ENCODE measurements at regions not wholly inside any gene's neighbourhood (a gene's known extent, or its start where the extent isn't known, plus 50 kb on each side); places are given as distances from the start of the nearest gene placed in this dataset.

DNA sequence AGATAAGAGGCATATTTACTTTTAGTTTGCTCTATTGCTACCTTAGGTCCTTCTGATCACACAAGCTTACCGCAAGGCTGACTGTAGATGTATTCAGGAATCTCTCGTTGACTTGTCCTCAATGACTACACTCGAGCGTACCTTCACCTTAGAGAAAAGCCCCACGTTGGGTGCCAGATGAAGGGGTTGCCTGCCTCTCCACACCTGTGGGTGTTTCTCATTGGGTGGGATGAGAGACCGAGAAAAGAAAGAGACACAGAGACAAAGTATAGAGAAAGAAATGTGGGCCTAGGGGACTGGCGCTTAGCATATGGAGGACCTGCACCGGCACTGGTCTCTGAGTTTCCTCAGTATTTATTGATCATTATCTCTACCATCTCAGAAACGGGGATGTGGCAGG, 51.8 kb downstream of the ASCL4 start:
- Mint-ChIP-seq H3K9me3 (peaks cover 32% of the 10 kb centered on the region), H3K36me3 (no peaks in the 10 kb centered on the region), H3K4me1 (ENCODE audit: low read depth) (no peaks in the 10 kb centered on the region), H3K27me3 (peaks cover 11% of the 10 kb centered on the region), H3K4me3 (no peak overlapping the region), H3K27ac (no peak overlapping the region)
- no peak for DNase-seq
- CTCF ChIA-PET: no interaction called here
- intact Hi-C loops (cut with micrococcal nuclease): no loop called here
- POLR2A ChIA-PET: no interaction called here

DNA sequence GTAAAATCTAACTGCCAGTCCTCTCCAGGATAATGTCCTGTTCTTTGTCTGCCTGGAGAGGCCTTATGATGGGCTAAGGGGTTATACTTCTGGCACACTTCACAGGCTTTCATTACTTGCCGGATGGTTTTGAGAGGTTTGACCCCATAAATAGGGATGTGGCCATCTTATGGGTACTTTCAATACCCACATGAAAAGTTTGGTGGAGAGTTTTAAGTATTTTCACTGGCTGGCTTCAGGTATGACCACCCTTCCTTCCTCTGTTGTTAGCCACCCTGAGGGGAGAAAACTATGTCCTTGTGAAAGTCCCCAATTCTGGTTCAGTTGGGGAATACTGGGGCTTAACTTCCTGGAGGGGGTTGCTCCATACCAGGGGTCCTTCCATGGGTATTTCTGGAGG, 54.8 kb downstream of the ASCL4 start:
- no peaks in the 10 kb centered on the region for H3K36me3 Mint-ChIP-seq
- ChIA-PET POLR2A (no interaction called here), CTCF (no interaction called here)
- DNase-seq: no peak
- no peaks in the 10 kb centered on the region for H3K4me1 Mint-ChIP-seq (ENCODE audit: low read depth)
- H3K9me3 Mint-ChIP-seq: peaks cover 32% of the 10 kb centered on the region
- no peak overlapping the region for H3K27ac Mint-ChIP-seq
- H3K27me3 Mint-ChIP-seq: peaks cover 4% of the 10 kb centered on the region
- intact Hi-C loops (cut with micrococcal nuclease): no loop called here
- H3K4me3 Mint-ChIP-seq: no peak overlapping the region

DNA sequence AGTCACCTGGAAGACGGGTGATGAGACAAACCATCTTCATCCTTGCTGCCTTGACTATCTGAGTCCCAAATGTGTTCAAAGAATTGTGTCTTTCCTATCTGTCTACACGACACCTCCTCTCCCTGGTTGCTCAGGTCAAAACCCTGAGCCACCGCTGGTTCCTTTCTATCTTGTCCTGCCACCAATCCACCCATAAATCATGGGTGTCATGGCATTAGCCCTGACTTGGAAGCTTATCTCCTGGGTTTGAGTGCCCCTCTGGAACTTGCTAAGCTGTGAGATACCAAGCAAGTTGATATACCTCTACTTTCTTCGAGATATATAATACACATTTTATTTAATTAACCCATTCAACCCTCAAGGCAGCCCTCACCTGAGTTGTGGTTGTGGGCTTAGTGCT, 57.9 kb downstream of the ASCL4 start:
- no peak overlapping the region for H3K4me3 Mint-ChIP-seq
- H3K27ac Mint-ChIP-seq: no peak overlapping the region
- POLR2A ChIA-PET: no interaction called here
- peaks cover 9% of the 10 kb centered on the region for H3K9me3 Mint-ChIP-seq
- intact Hi-C loops (cut with micrococcal nuclease): no loop called here
- no peaks in the 10 kb centered on the region for H3K36me3 Mint-ChIP-seq
- CTCF ChIA-PET: no interaction called here
- H3K4me1 Mint-ChIP-seq (ENCODE audit: low read depth): no peaks in the 10 kb centered on the region
- H3K27me3 Mint-ChIP-seq: peaks cover 5% of the 10 kb centered on the region
- DNase-seq: no peak

DNA sequence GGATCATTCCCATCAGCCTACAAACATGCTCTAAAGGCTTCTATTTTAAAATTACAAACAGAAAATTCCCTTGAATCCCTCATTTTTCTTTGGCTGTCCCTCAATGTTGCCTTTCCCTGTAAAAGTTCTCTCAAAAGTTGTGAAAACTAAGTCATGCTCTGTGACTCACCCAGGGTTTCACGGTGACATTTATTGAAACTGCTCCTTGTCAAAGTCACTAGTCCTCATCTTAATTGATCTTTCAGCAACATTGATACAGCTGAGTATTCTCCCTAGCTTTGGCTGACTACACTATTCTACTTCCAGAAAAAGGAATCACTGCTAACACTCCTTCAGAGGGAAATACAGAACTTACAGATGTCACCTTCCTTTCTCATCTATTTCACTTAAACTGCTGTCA, 65.7 kb downstream of the ASCL4 start:
- no peaks in the 10 kb centered on the region for H3K9me3 Mint-ChIP-seq
- POLR2A ChIA-PET: no interaction called here
- no peaks in the 10 kb centered on the region for H3K36me3 Mint-ChIP-seq
- CTCF ChIA-PET: no interaction called here
- intact Hi-C loops (cut with micrococcal nuclease): no loop called here
- peaks cover 17% of the 10 kb centered on the region for H3K27me3 Mint-ChIP-seq
- no peak overlapping the region for H3K4me3 Mint-ChIP-seq
- DNase-seq: no peak
- peaks cover 9% of the 10 kb centered on the region for H3K4me1 Mint-ChIP-seq (ENCODE audit: low read depth)
- H3K27ac Mint-ChIP-seq: no peak overlapping the region

GRCh38 chr12:107843351-107844311, 69.1 kb downstream of the ASCL4 start:
- Mint-ChIP-seq H3K36me3 (no peaks in the 10 kb centered on the region), H3K27ac (no peak overlapping the region), H3K4me3 (no peak overlapping the region), H3K27me3 (peaks cover 32% of the 10 kb centered on the region), H3K4me1 (ENCODE audit: low read depth) (peaks cover 9% of the 10 kb centered on the region), H3K9me3 (no peaks in the 10 kb centered on the region)
- intact Hi-C loops (cut with micrococcal nuclease): no loop called here
- ChIA-PET CTCF (no interaction called here), POLR2A (no interaction called here)
- DNase-seq: no peak

- H3K27me3 Mint-ChIP-seq: peaks cover 37% of the 10 kb centered on the region
- CTCF ChIA-PET: no interaction called here
- POLR2A ChIA-PET: no interaction called here
- no peak overlapping the region for H3K4me3 Mint-ChIP-seq
- no peaks in the 10 kb centered on the region for H3K9me3 Mint-ChIP-seq
- H3K27ac Mint-ChIP-seq: no peak overlapping the region
- intact Hi-C loops (cut with micrococcal nuclease): no loop called here
- H3K36me3 Mint-ChIP-seq: no peaks in the 10 kb centered on the region
- peaks cover 9% of the 10 kb centered on the region for H3K4me1 Mint-ChIP-seq (ENCODE audit: low read depth)
- no peak for DNase-seq
Measured at GRCh38 chr12:107844312-107844921, 69.9 kb downstream of the ASCL4 start.

DNA sequence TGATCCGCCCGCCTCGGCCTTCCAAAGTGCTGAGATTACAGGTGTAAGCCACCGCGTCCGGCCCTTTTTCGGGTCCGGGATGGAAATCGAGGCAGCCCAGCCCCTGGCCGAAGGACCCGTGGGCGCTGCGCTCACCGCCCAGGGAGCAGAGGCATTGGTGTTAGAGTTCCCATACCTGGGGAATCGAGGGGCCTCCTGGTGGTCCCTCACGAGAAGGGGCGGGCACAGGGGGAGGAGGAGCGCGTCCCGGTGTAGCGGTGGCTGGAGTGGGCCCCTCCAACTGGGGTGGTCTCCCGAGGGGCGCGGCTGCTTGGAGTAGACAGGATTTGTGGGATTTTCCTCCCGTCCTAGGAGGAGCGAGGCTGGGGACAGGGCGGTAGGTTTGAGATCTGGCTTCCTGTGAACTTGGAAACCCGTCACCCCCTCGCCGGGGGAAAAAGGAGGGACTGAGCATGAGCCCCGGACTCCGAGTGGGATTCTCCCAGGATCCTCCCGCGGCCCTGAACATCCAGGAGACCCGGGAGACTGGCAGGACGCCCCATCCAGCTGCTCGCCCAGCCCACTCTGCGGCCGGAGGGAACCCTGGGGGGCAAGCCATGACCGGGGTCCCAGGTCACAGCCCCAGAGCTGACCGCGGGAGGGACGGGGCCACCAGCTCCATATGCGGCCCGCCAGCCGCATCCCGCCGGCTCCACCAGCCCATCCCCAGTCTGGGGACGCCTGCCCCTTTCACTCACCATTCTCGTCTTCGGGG, 70.9 kb downstream of the ASCL4 start:
- H3K27ac Mint-ChIP-seq: no peak overlapping the region
- peaks cover 5% of the 10 kb centered on the region for H3K4me1 Mint-ChIP-seq (ENCODE audit: low read depth)
- DNase-seq: no peak
- H3K36me3 Mint-ChIP-seq: no peaks in the 10 kb centered on the region
- intact Hi-C loops (cut with micrococcal nuclease): no loop called here
- H3K4me3 Mint-ChIP-seq: no peak overlapping the region
- POLR2A ChIA-PET: no interaction called here
- no peaks in the 10 kb centered on the region for H3K9me3 Mint-ChIP-seq
- peaks cover 37% of the 10 kb centered on the region for H3K27me3 Mint-ChIP-seq
- CTCF ChIA-PET: no interaction called here

DNA sequence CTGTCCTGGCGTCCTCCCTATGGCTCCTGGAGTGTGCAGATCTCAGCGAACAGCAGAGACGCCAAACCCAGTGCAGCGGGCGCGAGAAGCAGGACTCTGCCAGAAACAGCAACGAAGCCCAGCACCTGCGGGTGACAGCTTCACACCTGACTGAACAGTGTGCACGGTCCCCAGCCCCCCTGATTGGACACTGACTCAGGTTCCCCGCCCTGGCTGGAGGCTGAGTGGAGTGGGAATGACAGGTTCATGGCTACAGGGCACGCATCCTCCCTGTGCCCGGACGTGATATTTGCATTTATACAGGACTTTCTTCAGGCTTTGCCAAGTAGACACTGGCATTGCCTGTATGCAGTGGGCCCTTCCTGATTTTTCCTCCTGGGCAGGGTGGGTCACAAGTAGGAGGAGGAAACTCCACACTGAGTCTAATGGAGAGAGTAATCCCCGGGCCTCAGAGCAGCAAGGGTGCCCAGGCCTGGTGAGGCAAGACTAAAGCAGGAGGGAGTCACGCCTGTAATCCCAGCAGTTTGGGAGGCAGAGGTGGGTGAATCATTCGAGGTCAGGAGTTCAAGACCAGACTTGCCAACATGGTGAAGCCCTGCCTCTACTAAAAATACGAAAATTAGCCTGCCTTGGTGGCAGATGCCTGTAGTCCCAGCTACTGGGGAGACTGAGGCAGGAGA, 71.6 kb downstream of the ASCL4 start:
- intact Hi-C loops (cut with micrococcal nuclease): no loop called here
- POLR2A ChIA-PET: no interaction called here
- DNase-seq: no peak
- Mint-ChIP-seq H3K27me3 (peaks cover 35% of the 10 kb centered on the region), H3K4me1 (ENCODE audit: low read depth) (peaks cover 4% of the 10 kb centered on the region), H3K27ac (no peak overlapping the region), H3K4me3 (no peak overlapping the region), H3K9me3 (no peaks in the 10 kb centered on the region), H3K36me3 (no peaks in the 10 kb centered on the region)
- CTCF ChIA-PET: no interaction called here

- POLR2A ChIA-PET: no interaction called here
- peaks cover 4% of the 10 kb centered on the region for H3K4me1 Mint-ChIP-seq (ENCODE audit: low read depth)
- intact Hi-C loops (cut with micrococcal nuclease): no loop called here
- no peak overlapping the region for H3K27ac Mint-ChIP-seq
- no peaks in the 10 kb centered on the region for H3K36me3 Mint-ChIP-seq
- peaks cover 36% of the 10 kb centered on the region for H3K27me3 Mint-ChIP-seq
- no peak overlapping the region for H3K4me3 Mint-ChIP-seq
- DNase-seq: no peak
- H3K9me3 Mint-ChIP-seq: no peaks in the 10 kb centered on the region
- CTCF ChIA-PET: interaction anchor here (0.9 to 1.0 kb wide), 2 partner anchors 38 to 65 kb away, joined by 3 read pairs; no protein-coding TSS in a partner anchor
Measured at GRCh38 chr12:107847430-107847829, 72.9 kb downstream of the ASCL4 start.

GRCh38 chr12:107847830-107848229, 73.3 kb downstream of the ASCL4 start:
- ChIA-PET CTCF (interaction anchor here (0.9 to 1.0 kb wide), 2 partner anchors 37 to 65 kb away, joined by 3 read pairs; no protein-coding TSS in a partner anchor), POLR2A (no interaction called here)
- H3K27me3 Mint-ChIP-seq: peaks cover 36% of the 10 kb centered on the region
- H3K4me1 Mint-ChIP-seq (ENCODE audit: low read depth): peaks cover 4% of the 10 kb centered on the region
- H3K4me3 Mint-ChIP-seq: no peak overlapping the region
- no peak for DNase-seq
- H3K27ac Mint-ChIP-seq: no peak overlapping the region
- no peaks in the 10 kb centered on the region for H3K9me3 Mint-ChIP-seq
- no peaks in the 10 kb centered on the region for H3K36me3 Mint-ChIP-seq
- intact Hi-C loops (cut with micrococcal nuclease): no loop called here

DNA sequence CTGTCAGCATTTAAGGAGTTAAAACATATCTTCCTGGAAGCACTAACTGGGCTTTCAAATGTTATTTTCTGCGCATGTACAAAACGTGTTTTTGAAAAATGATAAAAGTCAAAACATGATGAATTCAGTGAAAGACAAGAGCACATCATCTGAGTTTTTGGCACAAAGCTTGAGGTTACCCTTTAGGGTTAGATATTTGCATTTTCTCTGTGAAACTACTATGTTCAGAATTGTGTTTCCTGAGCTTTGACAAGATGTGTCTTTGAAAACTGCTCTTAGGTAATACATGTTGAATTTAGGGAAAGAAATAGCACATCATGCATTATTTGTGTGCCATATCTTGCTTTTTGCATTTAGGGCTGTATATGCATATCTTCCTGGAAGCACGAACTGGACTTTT, 79.0 kb downstream of the ASCL4 start:
- Mint-ChIP-seq H3K36me3 (no peaks in the 10 kb centered on the region), H3K4me3 (no peak overlapping the region), H3K27ac (no peak overlapping the region), H3K27me3 (peaks cover 40% of the 10 kb centered on the region), H3K4me1 (ENCODE audit: low read depth) (no peaks in the 10 kb centered on the region), H3K9me3 (no peaks in the 10 kb centered on the region)
- ChIA-PET POLR2A (no interaction called here), CTCF (interaction anchor here (0.6 to 0.9 kb wide), 4 partner anchors 97 to 645 kb away, joined by 3 to 4 read pairs (median 4); no protein-coding TSS in a partner anchor)
- intact Hi-C loops (cut with micrococcal nuclease): no loop called here
- DNase-seq: no peak

GRCh38 chr12:107855471-107855870, 81.0 kb downstream of the ASCL4 start:
- no peak for DNase-seq
- CTCF ChIA-PET: no interaction called here
- POLR2A ChIA-PET: no interaction called here
- intact Hi-C loops (cut with micrococcal nuclease): no loop called here
- no peaks in the 10 kb centered on the region for H3K9me3 Mint-ChIP-seq
- no peak overlapping the region for H3K4me3 Mint-ChIP-seq
- H3K4me1 Mint-ChIP-seq (ENCODE audit: low read depth): no peaks in the 10 kb centered on the region
- no peaks in the 10 kb centered on the region for H3K36me3 Mint-ChIP-seq
- H3K27me3 Mint-ChIP-seq: peaks cover 40% of the 10 kb centered on the region
- H3K27ac Mint-ChIP-seq: no peak overlapping the region
